ENCODE measurements at regions not wholly inside any gene's neighbourhood (a gene's known extent, or its start where the extent isn't known, plus 50 kb on each side); places are given as distances from the start of the nearest gene placed in this dataset.

- BruUV-seq (replicated peaks) = no TSS peak
- Histone ChIP-seq H3K4me3 (replicated peaks in 1 of 3; ENCODE audit: insufficient read depth in 1 of 3, low read depth in 1 of 3, low read length in 3 of 3) (no peak overlapping the region), H3K27ac (ENCODE audit: insufficient read depth, low read depth, low read length) (no peak overlapping the region), H3K9ac (replicated peaks; ENCODE audit: extremely low read depth, insufficient read depth, low read length) (no peak overlapping the region), H3K36me3 (ENCODE audit: control insufficient read depth in 2 of 2, extremely low read depth in 1 of 2, insufficient read depth in 2 of 2, low read length in 2 of 2) (no peaks in the 10 kb centered on the region), H3K79me2 (ENCODE audit: control insufficient read depth, insufficient read depth, low read length) (no peaks in the 10 kb centered on the region), H3K9me1 (replicated peaks; ENCODE audit: control insufficient read depth, extremely low read depth, insufficient read depth, low read length) (no peaks in the 10 kb centered on the region), H2AFZ (ENCODE audit: low read depth, low read length) (no peak overlapping the region), H3K27me3 (ENCODE audit: control insufficient read depth in 2 of 2, insufficient read depth in 2 of 2, low read length in 2 of 2) (peaks cover 0 to 9% of the 10 kb centered on the region in 2 experiments), H3K4me2 (ENCODE audit: insufficient read depth, low read length) (no peak overlapping the region), H4K20me1 (replicated peaks; ENCODE audit: control insufficient read depth, extremely low read depth, insufficient read depth, low read length) (no peaks in the 10 kb centered on the region), H3K9me3 (replicated peaks; ENCODE audit: control insufficient read depth, insufficient read depth, low read length) (no peaks in the 10 kb centered on the region), H3K4me1 (ENCODE audit: control insufficient read depth, extremely low read depth, insufficient read depth, low read length) (peaks cover 8% of the 10 kb centered on the region)
- dilution Hi-C loops (cut with MboI; ENCODE audit: extremely low pct_ligation_motif_present, low sequenced_read_pairs) (no loop called here), intact Hi-C loops (cut with micrococcal nuclease) (no loop called here)
- DNase-seq (ENCODE audit: low read depth, low spot score) = no peak
- ChIA-PET POLR2A (no interaction called here), CTCF (interaction anchor here (4.5 kb wide), 1 partner anchor 495 kb away, joined by 70 read pairs; no protein-coding TSS in a partner anchor)
- TF ChIP-seq GATA2 (IDR thresholded peaks at IDR 0.05; ENCODE audit: insufficient read depth, insufficient read length, low read depth, low read length) (no peak), MYC (IDR thresholded peaks at IDR 0.05; ENCODE audit: low read depth, low read length) (no peak), MAX (IDR thresholded peaks at IDR 0.05; ENCODE audit: insufficient read depth, insufficient read length) (no peak), POLR2A (IDR thresholded peaks at IDR 0.05; ENCODE audit: low read depth, low read length) (no peak), EZH2 (IDR thresholded peaks at IDR 0.05; ENCODE audit: borderline replicate concordance, low read depth, low read length, severe bottlenecking) (no peak), FOS (IDR thresholded peaks at IDR 0.05; ENCODE audit: borderline replicate concordance, insufficient read depth, low read length) (no peak), CTCF (IDR thresholded peaks at IDR 0.05; ENCODE audit: extremely low read depth in 1 of 2, insufficient read depth in 1 of 2, low read depth in 1 of 2, low read length in 2 of 2) (no peak), JUN (IDR thresholded peaks at IDR 0.05; ENCODE audit: borderline replicate concordance, insufficient read depth, insufficient read length, low read depth) (no peak), POLR2AphosphoS5 (IDR thresholded peaks at IDR 0.05; ENCODE audit: insufficient read depth, low read depth, low read length) (no peak)
- FAIRE-seq = no peak
Observed at GRCh38 chr5:168216989-168217388, 74.5 kb upstream of the WWC1 start.

All from endothelial cell of umbilical vein (primary cell).